ENCODE measurements at regions not wholly inside any gene's neighbourhood (a gene's known extent, or its start where the extent isn't known, plus 50 kb on each side); places are given as distances from the start of the nearest gene placed in this dataset.
"Not testable (repeated sequence)": the region's sequence is repeated elsewhere in the genome, so short reads cannot be mapped to it uniquely, and the experiment has no call there.

DNA sequence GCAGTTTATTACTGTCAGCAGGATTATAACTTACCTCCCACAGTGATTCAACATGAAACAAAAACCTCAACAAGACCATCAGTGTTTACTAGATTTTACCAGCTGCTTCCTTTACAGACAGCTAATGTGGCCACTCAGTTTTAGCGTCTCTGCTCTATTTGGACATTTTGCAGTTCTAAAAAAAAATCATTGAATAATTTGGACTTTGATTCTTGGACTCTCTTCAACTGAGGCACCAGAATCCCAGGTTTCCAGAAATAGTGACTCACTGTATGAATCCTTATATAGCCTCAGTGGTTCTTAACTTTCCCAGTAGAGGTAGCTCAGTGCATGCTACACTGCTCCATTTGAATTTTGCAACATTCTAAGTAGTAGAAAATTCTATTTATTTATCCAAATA, 317.4 kb upstream of the PLGLB1 start:
- TF ChIP-seq, protein P1, sequence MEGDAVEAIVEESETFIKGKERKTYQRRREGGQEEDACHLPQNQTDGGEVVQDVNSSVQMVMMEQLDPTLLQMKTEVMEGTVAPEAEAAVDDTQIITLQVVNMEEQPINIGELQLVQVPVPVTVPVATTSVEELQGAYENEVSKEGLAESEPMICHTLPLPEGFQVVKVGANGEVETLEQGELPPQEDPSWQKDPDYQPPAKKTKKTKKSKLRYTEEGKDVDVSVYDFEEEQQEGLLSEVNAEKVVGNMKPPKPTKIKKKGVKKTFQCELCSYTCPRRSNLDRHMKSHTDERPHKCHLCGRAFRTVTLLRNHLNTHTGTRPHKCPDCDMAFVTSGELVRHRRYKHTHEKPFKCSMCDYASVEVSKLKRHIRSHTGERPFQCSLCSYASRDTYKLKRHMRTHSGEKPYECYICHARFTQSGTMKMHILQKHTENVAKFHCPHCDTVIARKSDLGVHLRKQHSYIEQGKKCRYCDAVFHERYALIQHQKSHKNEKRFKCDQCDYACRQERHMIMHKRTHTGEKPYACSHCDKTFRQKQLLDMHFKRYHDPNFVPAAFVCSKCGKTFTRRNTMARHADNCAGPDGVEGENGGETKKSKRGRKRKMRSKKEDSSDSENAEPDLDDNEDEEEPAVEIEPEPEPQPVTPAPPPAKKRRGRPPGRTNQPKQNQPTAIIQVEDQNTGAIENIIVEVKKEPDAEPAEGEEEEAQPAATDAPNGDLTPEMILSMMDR (IDR thresholded peaks at IDR 0.05), result not testable (repeated sequence)
- TF ChIP-seq EP300 (IDR thresholded peaks at IDR 0.05; ENCODE audit: low read depth), result not testable (repeated sequence)
